GM12878 (cell line): ENCODE measurements at regions not wholly inside any gene's neighbourhood (a gene's known extent, or its start where the extent isn't known, plus 50 kb on each side); places are given as distances from the start of the nearest gene placed in this dataset.

ENCODE experiments used
- CHD2 ChIP-seq: IDR thresholded peaks from 2 replicates; pipeline ENCODE4 v1.6.1; 2011; ENCODE audit warnings: low read depth, low read length, improper control_type of control experiment, borderline replicate concordance
- KDM1A ChIP-seq: fragments of 200-600 bp; sonication (generic); IDR thresholded peaks from 2 replicates; pipeline ENCODE4 v1.6.1; 2016; ENCODE audit warnings: borderline replicate concordance
- POLR2AphosphoS5 ChIP-seq: IDR thresholded peaks from 2 replicates; pipeline ENCODE4 v1.6.1; 2011; ENCODE audit warnings: mild to moderate bottlenecking, low read length, inconsistent platforms
- SIX5 ChIP-seq: IDR thresholded peaks from 2 replicates; pipeline ENCODE4 v1.6.1; 2011; ENCODE audit warnings: mild to moderate bottlenecking, low read depth, low read length, moderate library complexity; ENCODE audit not compliant: severe bottlenecking
- TF ChIP-seq, protein P1 (sequence below), 3 experiments: IDR thresholded peaks in 2 of 3; conservative IDR thresholded peaks in 1 of 3; 2 replicates each; pipeline ENCODE4 v1.5.1; 2011; ENCODE audit warnings: low read depth in 3 of 3, low read length in 3 of 3, mild to moderate bottlenecking in 3 of 3, control low read depth in 2 of 3, moderate library complexity in 2 of 3, inconsistent platforms in 1 of 3, mixed read lengths in 1 of 3; ENCODE audit not compliant: control insufficient read depth in 2 of 3, insufficient read depth in 1 of 3; ENCODE audit errors: extremely low read depth in 1 of 3

DNA sequence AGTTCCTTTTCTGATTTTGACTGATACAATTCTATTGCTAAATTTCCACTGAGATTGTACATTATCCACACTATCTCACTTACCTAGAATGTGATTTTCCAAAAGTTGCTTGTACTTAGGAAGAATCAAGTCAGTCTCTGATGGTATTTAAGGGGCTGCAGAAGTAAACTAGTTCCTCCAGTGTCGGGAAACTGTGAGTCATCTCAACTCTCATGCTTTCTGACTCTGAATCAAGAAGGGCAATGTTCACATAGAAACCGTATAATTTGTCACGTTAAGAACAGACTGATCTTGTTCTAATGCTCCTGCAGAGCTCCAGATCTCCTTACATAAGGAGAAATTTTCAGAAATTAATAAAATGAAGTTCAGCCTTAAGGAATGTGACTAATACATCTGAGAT is 369.3 kb downstream of the KLF5 start:
- TF ChIP-seq SIX5 = no peak
- TF ChIP-seq, protein P1, sequence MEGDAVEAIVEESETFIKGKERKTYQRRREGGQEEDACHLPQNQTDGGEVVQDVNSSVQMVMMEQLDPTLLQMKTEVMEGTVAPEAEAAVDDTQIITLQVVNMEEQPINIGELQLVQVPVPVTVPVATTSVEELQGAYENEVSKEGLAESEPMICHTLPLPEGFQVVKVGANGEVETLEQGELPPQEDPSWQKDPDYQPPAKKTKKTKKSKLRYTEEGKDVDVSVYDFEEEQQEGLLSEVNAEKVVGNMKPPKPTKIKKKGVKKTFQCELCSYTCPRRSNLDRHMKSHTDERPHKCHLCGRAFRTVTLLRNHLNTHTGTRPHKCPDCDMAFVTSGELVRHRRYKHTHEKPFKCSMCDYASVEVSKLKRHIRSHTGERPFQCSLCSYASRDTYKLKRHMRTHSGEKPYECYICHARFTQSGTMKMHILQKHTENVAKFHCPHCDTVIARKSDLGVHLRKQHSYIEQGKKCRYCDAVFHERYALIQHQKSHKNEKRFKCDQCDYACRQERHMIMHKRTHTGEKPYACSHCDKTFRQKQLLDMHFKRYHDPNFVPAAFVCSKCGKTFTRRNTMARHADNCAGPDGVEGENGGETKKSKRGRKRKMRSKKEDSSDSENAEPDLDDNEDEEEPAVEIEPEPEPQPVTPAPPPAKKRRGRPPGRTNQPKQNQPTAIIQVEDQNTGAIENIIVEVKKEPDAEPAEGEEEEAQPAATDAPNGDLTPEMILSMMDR (IDR thresholded peaks at IDR 0.05 in 2 of 3, conservative IDR thresholded peaks at IDR 0.05 in 1 of 3; ENCODE audit: control insufficient read depth in 2 of 3, extremely low read depth in 1 of 3, insufficient read depth in 1 of 3, low read depth in 3 of 3, low read length in 3 of 3) = no peak
- no peak for TF ChIP-seq KDM1A
- TF ChIP-seq CHD2 = no peak
- no peak for TF ChIP-seq POLR2AphosphoS5
